GM23338 (cell line): ENCODE measurements at regions not wholly inside any gene's neighbourhood (a gene's known extent, or its start where the extent isn't known, plus 50 kb on each side); places are given as distances from the start of the nearest gene placed in this dataset.

Experiments used
- ETS1 ChIP-seq: IDR thresholded peaks from 2 replicates; pipeline ENCODE4 v1.6.1; 2016; ENCODE audit warnings: antibody characterized with exemption
- EZH2 ChIP-seq: fragments of 200-600 bp; sonication (generic); IDR thresholded peaks from one replicate; pipeline ENCODE4 v1.8.0; 2017; ENCODE audit warnings: antibody characterized with exemption, mild to moderate bottlenecking, low read depth; ENCODE audit not compliant: unreplicated experiment
- EZH2phosphoT487 ChIP-seq: fragments of 200-600 bp; sonication (generic); IDR thresholded peaks from one replicate; pipeline ENCODE4 v1.8.1; 2018; ENCODE audit warnings: antibody characterized with exemption; ENCODE audit not compliant: unreplicated experiment
- NANOG ChIP-seq: IDR thresholded peaks from 2 replicates; pipeline ENCODE4 v1.6.1; 2016; ENCODE audit warnings: antibody characterized with exemption, borderline replicate concordance
- POLR2AphosphoS5 ChIP-seq: IDR thresholded peaks from 2 replicates; pipeline ENCODE4 v1.6.1; 2016; ENCODE audit warnings: antibody characterized with exemption, low read depth
- REST ChIP-seq: IDR thresholded peaks from one replicate; pipeline ENCODE4 v1.6.1; 2018; ENCODE audit warnings: antibody characterized with exemption; ENCODE audit not compliant: unreplicated experiment
- STAT1 ChIP-seq: IDR thresholded peaks from one replicate; pipeline ENCODE4 v1.6.1; 2016; ENCODE audit warnings: antibody characterized with exemption; ENCODE audit not compliant: unreplicated experiment
- ZNF114 ChIP-seq: fragments of 250-450 bp; sonication (Bioruptor Pico); IDR thresholded peaks from 2 replicates; pipeline ENCODE4 v1.5.0; 2020; ENCODE audit warnings: mild to moderate bottlenecking, moderate library complexity
- ZNF331 ChIP-seq: fragments of 250-450 bp; sonication (Bioruptor Pico); IDR thresholded peaks from 2 replicates; pipeline ENCODE4 v1.5.0; 2020; ENCODE audit warnings: low read depth, mild to moderate bottlenecking, moderate library complexity
- ZNF462 ChIP-seq: fragments of 250-450 bp; sonication (Bioruptor Pico); IDR thresholded peaks from 2 replicates; pipeline ENCODE4 v1.5.0; 2020; ENCODE audit warnings: mild to moderate bottlenecking, moderate library complexity

GRCh38 chr5:155532621-155533311, 519.2 kb downstream of the KIF4B start (continued):
- TF ChIP-seq ZNF462 (CRISPR knock-in tag) (no peak), ZNF114 (CRISPR knock-in tag) (no peak), REST (no peak), ETS1 (no peak), NANOG (no peak), POLR2AphosphoS5 (no peak), EZH2phosphoT487 (no peak), STAT1 (no peak), ZNF331 (CRISPR knock-in tag) (no peak), EZH2 (no peak)
